ENCODE measurements at regions not wholly inside any gene's neighbourhood (a gene's known extent, or its start where the extent isn't known, plus 50 kb on each side); places are given as distances from the start of the nearest gene placed in this dataset.

GRCh38 chr2:187157046-187157445, 291.0 kb downstream of the CALCRL start:
- no peaks in the 10 kb centered on the region for H3K27me3 ChIP-seq (ENCODE audit: insufficient read depth in 3 of 3, low read length in 2 of 3)
- no peak overlapping the region for H3K4me3 ChIP-seq
- DNase-seq (no peak), ATAC-seq (no peak)
- no peaks in the 10 kb centered on the region for H3K4me1 ChIP-seq
- no peak overlapping the region for H3K27ac ChIP-seq
- TF ChIP-seq CTCF (IDR thresholded peaks at IDR 0.05), result no peak
- intact Hi-C loops (cut with DNase I), result no loop called here
- peaks cover 22% of the 10 kb centered on the region for H3K9me3 ChIP-seq
- WGBS, 3 donors, result 91 to 95% (median 95%) methylated on average over 2 of the region's 2 CpGs
- no peaks in the 10 kb centered on the region for H3K36me3 ChIP-seq (ENCODE audit: insufficient read depth in 1 of 2, low read depth in 1 of 2)

- DNase-seq, result no peak
- Histone ChIP-seq H3K36me3 (ENCODE audit: insufficient read depth in 1 of 2, low read depth in 1 of 2) (no peaks in the 10 kb centered on the region), H3K4me1 (no peaks in the 10 kb centered on the region), H3K27ac (no peak overlapping the region), H3K9me3 (peaks cover 22% of the 10 kb centered on the region), H3K27me3 (ENCODE audit: insufficient read depth in 3 of 3, low read length in 2 of 3) (no peaks in the 10 kb centered on the region), H3K4me3 (no peak overlapping the region)
- WGBS, 3 donors, result 74 to 82% (median 79%) methylated on average over 1 of the region's 1 CpG
- intact Hi-C loops (cut with DNase I), result no loop called here
- no peak for ATAC-seq
- no peak for TF ChIP-seq CTCF (IDR thresholded peaks at IDR 0.05)
Measured at GRCh38 chr2:187155476-187155875, 292.6 kb downstream of the CALCRL start.

GRCh38 chr2:187150670-187151069, 297.4 kb downstream of the CALCRL start:
- Histone ChIP-seq H3K36me3 (ENCODE audit: insufficient read depth in 1 of 2, low read depth in 1 of 2) (no peaks in the 10 kb centered on the region), H3K27me3 (ENCODE audit: insufficient read depth in 3 of 3, low read length in 2 of 3) (no peaks in the 10 kb centered on the region), H3K4me1 (no peaks in the 10 kb centered on the region), H3K4me3 (no peak overlapping the region), H3K9me3 (peaks cover 12% of the 10 kb centered on the region), H3K27ac (no peak overlapping the region)
- WGBS, 3 donors, result 62 to 76% (median 65%) methylated on average over 3 of the region's 3 CpGs
- no peak for ATAC-seq
- no peak for DNase-seq
- intact Hi-C loops (cut with DNase I), result no loop called here
- no peak for TF ChIP-seq CTCF (IDR thresholded peaks at IDR 0.05)

GRCh38 chr2:187148059-187148714, 299.2 kb upstream of the ZSWIM2 start:
- no peaks in the 10 kb centered on the region for H3K27me3 ChIP-seq (ENCODE audit: insufficient read depth in 3 of 3, low read length in 2 of 3)
- H3K27ac ChIP-seq, result no peak overlapping the region
- H3K4me3 ChIP-seq, result no peak overlapping the region
- H3K4me1 ChIP-seq, result no peaks in the 10 kb centered on the region
- intact Hi-C loops (cut with DNase I), result no loop called here
- ATAC-seq, result no peak
- no peaks in the 10 kb centered on the region for H3K9me3 ChIP-seq
- no peak for TF ChIP-seq CTCF (IDR thresholded peaks at IDR 0.05)
- no peak for DNase-seq
- WGBS, 3 donors, result 35 to 49% (median 44%) methylated on average over 2 of the region's 2 CpGs
- H3K36me3 ChIP-seq (ENCODE audit: insufficient read depth in 1 of 2, low read depth in 1 of 2), result no peaks in the 10 kb centered on the region

- Histone ChIP-seq H3K27ac (no peak overlapping the region), H3K4me3 (no peak overlapping the region), H3K27me3 (ENCODE audit: insufficient read depth in 3 of 3, low read length in 2 of 3) (no peaks in the 10 kb centered on the region), H3K4me1 (no peaks in the 10 kb centered on the region), H3K9me3 (peaks cover 10% of the 10 kb centered on the region), H3K36me3 (ENCODE audit: insufficient read depth in 1 of 2, low read depth in 1 of 2) (no peaks in the 10 kb centered on the region)
- ATAC-seq, result no peak
- no peak for DNase-seq
- WGBS, 3 donors, result 89 to 94% (median 90%) methylated on average over 3 of the region's 3 CpGs
- TF ChIP-seq CTCF (IDR thresholded peaks at IDR 0.05), result no peak
- intact Hi-C loops (cut with DNase I), result no loop called here
Measured at GRCh38 chr2:187143537-187143936, 294.6 kb upstream of the ZSWIM2 start.

Measured in psoas muscle (tissue), 7 donors.